Uterus (tissue), 2 donors: ENCODE measurements at regions not wholly inside any gene's neighbourhood (a gene's known extent, or its start where the extent isn't known, plus 50 kb on each side); places are given as distances from the start of the nearest gene placed in this dataset.

Source experiments
- CTCF ChIP-seq, 4 experiments: fragments of 200-600 bp in 2 of 4; fragments of 450-650 bp in 2 of 4; sonication (generic) in 2 of 4; IDR thresholded peaks; one replicate each; pipeline ENCODE4 v1.5.1; 2016 to 2019; ENCODE audit warnings: antibody characterized with exemption in 4 of 4, mild to moderate bottlenecking in 2 of 4, moderate library complexity in 1 of 4
- POLR2A ChIP-seq, 2 donors: fragments of 450-650 bp; IDR thresholded peaks; one replicate each; pipeline ENCODE4 v1.6.1; 2016; ENCODE audit warnings: antibody characterized with exemption in 2 of 2, mild to moderate bottlenecking in 1 of 2, moderate library complexity in 1 of 2

DNA sequence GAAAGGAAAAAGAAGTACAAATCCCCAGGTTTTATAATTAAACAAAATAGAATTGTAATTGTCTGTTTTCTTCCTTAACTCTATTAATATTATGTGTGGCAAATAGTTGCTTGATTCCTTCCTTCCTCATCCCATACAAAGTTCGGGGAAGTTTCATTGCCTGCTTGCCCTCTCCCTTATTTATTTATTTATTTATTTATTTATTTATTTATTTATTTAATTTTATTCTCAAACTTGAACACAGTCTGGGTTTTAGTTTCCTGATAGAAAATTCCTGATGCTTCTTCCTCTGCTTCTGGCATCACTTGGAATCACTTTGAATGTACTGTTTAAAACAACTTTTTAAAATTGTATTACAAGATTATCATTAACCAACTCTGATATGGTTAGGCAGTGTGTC lies 145.8 kb upstream of the SOX5 start:
- TF ChIP-seq CTCF (IDR thresholded peaks at IDR 0.05) (no peak), POLR2A (IDR thresholded peaks at IDR 0.05) (no peak)
